ENCODE measurements at regions not wholly inside any gene's neighbourhood (a gene's known extent, or its start where the extent isn't known, plus 50 kb on each side); places are given as distances from the start of the nearest gene placed in this dataset.
"Not testable (repeated sequence)": the region's sequence is repeated elsewhere in the genome, so short reads cannot be mapped to it uniquely, and the experiment has no call there.

DNA sequence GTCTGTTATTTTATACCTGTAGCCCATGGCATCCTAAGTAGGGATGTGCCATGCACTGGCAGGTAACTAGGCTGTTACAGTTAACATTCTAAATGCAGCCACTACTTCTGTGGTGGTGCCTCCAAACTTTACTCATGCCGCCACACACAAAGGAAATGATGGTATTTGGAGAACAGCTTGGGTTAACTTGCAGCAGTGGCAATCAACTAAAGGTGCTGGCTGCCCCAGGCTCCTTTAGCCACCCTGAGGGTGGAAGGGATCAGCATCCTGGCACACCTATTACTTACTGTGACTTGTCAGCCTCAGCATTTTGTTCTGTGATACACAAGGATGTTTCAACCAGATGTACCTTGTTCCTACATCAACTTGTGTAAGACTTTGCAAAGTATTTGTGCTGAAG lies 221.8 kb upstream of the PPP1R3A start:
- H3K36me3 ChIP-seq (ENCODE audit: low read depth), result no peaks in the 10 kb centered on the region
- WGBS, 2 experiments (ENCODE audit: low coverage in 1 of 2, low lambda C conversion rate in 2 of 2, missing lambda C conversion rate in 2 of 2), result 88 to 90% methylated on average over 1 of the region's 1 CpG
- H3K27ac ChIP-seq, result no peak overlapping the region
- no peaks in the 10 kb centered on the region for H3F3A ChIP-seq (ENCODE audit: insufficient read depth)
- H4K20me1 ChIP-seq (ENCODE audit: insufficient read depth), result no peaks in the 10 kb centered on the region
- DNase-seq, result no peak
- H3K79me2 ChIP-seq (ENCODE audit: insufficient read depth), result no peaks in the 10 kb centered on the region
- no peaks in the 10 kb centered on the region for H3K9me2 ChIP-seq (ENCODE audit: insufficient read depth)
- no peak overlapping the region for H3K4me2 ChIP-seq (ENCODE audit: unreplicated experiment)
- no peak overlapping the region for H2AFZ ChIP-seq
- no peak for TF ChIP-seq EZH2 (IDR thresholded peaks at IDR 0.05; ENCODE audit: insufficient read depth, poor library complexity, severe bottlenecking)
- TF ChIP-seq EZH2phosphoT487 (IDR thresholded peaks at IDR 0.05; ENCODE audit: insufficient read depth, low read depth), result no peak
- in situ Hi-C loops (cut with MboI), result no loop called here
- H3K4me1 ChIP-seq (ENCODE audit: insufficient read depth), result no peaks in the 10 kb centered on the region
- no peak overlapping the region for H3K4me3 ChIP-seq
- no peaks in the 10 kb centered on the region for H3K27me3 ChIP-seq (replicated peaks; ENCODE audit: insufficient read depth)
- no peak overlapping the region for H3K9ac ChIP-seq
- H3K9me3 ChIP-seq (ENCODE audit: low read depth), result no peaks in the 10 kb centered on the region

DNA sequence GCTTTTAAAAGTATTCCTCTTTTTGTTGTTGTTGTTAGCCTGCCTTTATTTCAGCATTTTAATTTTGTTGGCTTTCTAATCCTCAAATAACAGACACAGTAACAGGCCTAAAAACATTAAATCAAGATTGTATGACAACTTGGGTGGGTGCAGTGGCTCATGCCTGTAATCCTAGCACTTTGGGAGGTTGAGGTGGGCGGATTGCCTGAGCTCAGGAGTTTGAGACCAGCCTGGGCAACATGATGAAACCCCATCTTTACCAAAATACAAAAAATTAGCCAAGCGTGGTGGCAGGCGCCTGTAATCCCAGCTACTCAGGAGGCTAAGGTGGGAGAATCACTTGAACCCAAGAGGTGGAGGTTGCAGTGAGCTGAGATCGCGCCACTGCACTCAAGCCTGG lies 220.9 kb upstream of the PPP1R3A start:
- H2AFZ ChIP-seq; H3K4me1 ChIP-seq (ENCODE audit: insufficient read depth); H4K20me1 ChIP-seq (ENCODE audit: insufficient read depth); H3K9me3 ChIP-seq (ENCODE audit: low read depth); H3F3A ChIP-seq (ENCODE audit: insufficient read depth); H3K27ac ChIP-seq; H3K4me3 ChIP-seq; H3K4me2 ChIP-seq (ENCODE audit: unreplicated experiment); H3K9ac ChIP-seq; DNase-seq; in situ Hi-C loops (cut with MboI); H3K79me2 ChIP-seq (ENCODE audit: insufficient read depth); H3K27me3 ChIP-seq (replicated peaks; ENCODE audit: insufficient read depth); H3K36me3 ChIP-seq (ENCODE audit: low read depth); H3K9me2 ChIP-seq (ENCODE audit: insufficient read depth): not testable (repeated sequence)
- WGBS, 2 experiments (ENCODE audit: low coverage in 1 of 2, low lambda C conversion rate in 2 of 2, missing lambda C conversion rate in 2 of 2), result 91 to 94% methylated on average over 5 of the region's 5 CpGs

DNA sequence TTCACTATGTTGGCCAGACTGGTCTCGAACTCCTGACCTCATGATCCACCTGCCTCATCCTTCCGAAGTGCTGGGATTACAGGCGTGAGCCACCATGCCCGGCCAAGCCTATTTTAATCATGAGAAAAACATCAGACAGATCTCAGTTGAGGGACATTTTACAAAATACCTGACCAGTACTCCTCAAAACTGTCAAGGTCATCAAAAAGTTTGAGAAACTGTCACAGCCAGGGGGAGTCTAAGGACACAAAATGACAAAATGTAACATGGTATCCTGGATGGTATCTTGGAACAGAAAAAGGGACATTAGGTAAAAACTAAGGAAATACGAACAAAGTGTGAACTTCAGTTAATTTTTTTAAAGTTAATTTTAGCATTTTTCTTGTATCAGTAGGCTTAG lies 219.8 kb upstream of the PPP1R3A start:
- WGBS, 2 experiments (ENCODE audit: low coverage in 1 of 2, low lambda C conversion rate in 2 of 2, missing lambda C conversion rate in 2 of 2), result 91 to 92% methylated on average over 5 of the region's 5 CpGs
- Histone ChIP-seq H3K79me2 (ENCODE audit: insufficient read depth) (no peaks in the 10 kb centered on the region), H3K9me2 (ENCODE audit: insufficient read depth) (no peaks in the 10 kb centered on the region), H3K27me3 (replicated peaks; ENCODE audit: insufficient read depth) (no peaks in the 10 kb centered on the region), H2AFZ (no peak overlapping the region), H3F3A (ENCODE audit: insufficient read depth) (no peaks in the 10 kb centered on the region), H3K4me3 (no peak overlapping the region), H3K4me1 (ENCODE audit: insufficient read depth) (no peaks in the 10 kb centered on the region), H3K27ac (no peak overlapping the region), H3K9me3 (ENCODE audit: low read depth) (no peaks in the 10 kb centered on the region), H3K36me3 (ENCODE audit: low read depth) (no peaks in the 10 kb centered on the region), H3K4me2 (ENCODE audit: unreplicated experiment) (no peak overlapping the region), H3K9ac (no peak overlapping the region), H4K20me1 (ENCODE audit: insufficient read depth) (no peaks in the 10 kb centered on the region)
- DNase-seq, result no peak
- in situ Hi-C loops (cut with MboI), result no loop called here
- no peak for TF ChIP-seq EZH2 (IDR thresholded peaks at IDR 0.05; ENCODE audit: insufficient read depth, poor library complexity, severe bottlenecking)
- no peak for TF ChIP-seq EZH2phosphoT487 (IDR thresholded peaks at IDR 0.05; ENCODE audit: insufficient read depth, low read depth)

DNA sequence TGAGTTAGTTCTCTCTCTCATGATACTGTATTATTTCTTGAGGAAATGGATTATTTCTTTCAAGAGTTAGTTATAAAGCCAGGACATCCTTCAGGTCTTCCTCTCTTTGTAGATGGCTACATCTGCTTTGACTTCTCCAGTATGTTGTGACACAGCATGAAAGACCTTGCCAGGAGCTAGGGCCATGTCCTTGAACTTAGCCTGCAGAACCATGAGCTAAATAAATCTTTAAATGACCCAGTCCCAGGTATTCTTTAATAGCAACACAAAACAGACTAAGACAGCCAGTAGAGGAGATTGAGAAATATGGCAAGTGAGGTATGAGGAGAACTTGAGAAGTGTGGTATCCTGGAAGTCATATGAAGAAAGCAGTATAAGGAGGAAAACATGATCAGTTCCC lies 214.9 kb upstream of the PPP1R3A start:
- H3K27ac ChIP-seq, result no peak overlapping the region
- H4K20me1 ChIP-seq (ENCODE audit: insufficient read depth), result no peaks in the 10 kb centered on the region
- no peak overlapping the region for H3K9ac ChIP-seq
- in situ Hi-C loops (cut with MboI), result no loop called here
- no peak overlapping the region for H3K4me3 ChIP-seq
- TF ChIP-seq EZH2 (IDR thresholded peaks at IDR 0.05; ENCODE audit: insufficient read depth, poor library complexity, severe bottlenecking), result no peak
- no peak for TF ChIP-seq EZH2phosphoT487 (IDR thresholded peaks at IDR 0.05; ENCODE audit: insufficient read depth, low read depth)
- no peaks in the 10 kb centered on the region for H3K27me3 ChIP-seq (replicated peaks; ENCODE audit: insufficient read depth)
- no peaks in the 10 kb centered on the region for H3K9me2 ChIP-seq (ENCODE audit: insufficient read depth)
- no peak overlapping the region for H3K4me2 ChIP-seq (ENCODE audit: unreplicated experiment)
- no peaks in the 10 kb centered on the region for H3K9me3 ChIP-seq (ENCODE audit: low read depth)
- no peaks in the 10 kb centered on the region for H3F3A ChIP-seq (ENCODE audit: insufficient read depth)
- H3K36me3 ChIP-seq (ENCODE audit: low read depth), result no peaks in the 10 kb centered on the region
- no peak for DNase-seq
- no peaks in the 10 kb centered on the region for H3K4me1 ChIP-seq (ENCODE audit: insufficient read depth)
- no peak overlapping the region for H2AFZ ChIP-seq
- no peaks in the 10 kb centered on the region for H3K79me2 ChIP-seq (ENCODE audit: insufficient read depth)

DNA sequence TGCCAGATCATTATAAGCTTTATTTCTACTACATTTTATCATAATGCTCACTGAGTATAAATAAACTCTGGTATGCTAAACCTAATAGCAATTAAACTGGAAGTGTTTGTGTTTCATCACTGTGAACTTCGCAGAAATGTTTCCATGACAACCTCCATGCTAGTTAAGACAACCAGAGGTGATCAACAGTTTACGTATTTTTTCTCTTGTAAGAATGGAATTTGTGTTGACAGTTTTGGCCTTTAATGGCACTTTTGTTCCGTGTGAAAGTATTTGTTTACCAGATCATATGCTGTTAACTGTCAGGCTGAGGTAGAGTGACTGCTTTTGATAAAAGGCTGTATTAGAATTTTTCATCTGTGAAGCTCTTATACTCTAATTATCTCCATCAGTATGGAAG lies 212.1 kb upstream of the PPP1R3A start:
- TF ChIP-seq EZH2phosphoT487 (IDR thresholded peaks at IDR 0.05; ENCODE audit: insufficient read depth, low read depth) (no peak), EZH2 (IDR thresholded peaks at IDR 0.05; ENCODE audit: insufficient read depth, poor library complexity, severe bottlenecking) (no peak)
- Histone ChIP-seq H2AFZ (no peak overlapping the region), H3K9ac (no peak overlapping the region), H3K79me2 (ENCODE audit: insufficient read depth) (no peaks in the 10 kb centered on the region), H3F3A (ENCODE audit: insufficient read depth) (no peaks in the 10 kb centered on the region), H3K36me3 (ENCODE audit: low read depth) (no peaks in the 10 kb centered on the region), H3K27ac (no peak overlapping the region), H4K20me1 (ENCODE audit: insufficient read depth) (no peaks in the 10 kb centered on the region), H3K27me3 (replicated peaks; ENCODE audit: insufficient read depth) (no peaks in the 10 kb centered on the region), H3K9me2 (ENCODE audit: insufficient read depth) (no peaks in the 10 kb centered on the region), H3K9me3 (ENCODE audit: low read depth) (no peaks in the 10 kb centered on the region), H3K4me1 (ENCODE audit: insufficient read depth) (no peaks in the 10 kb centered on the region), H3K4me2 (ENCODE audit: unreplicated experiment) (no peak overlapping the region), H3K4me3 (no peak overlapping the region)
- in situ Hi-C loops (cut with MboI), result no loop called here
- 68 to 75% methylated on average over 3 of the region's 3 CpGs for WGBS, 2 experiments (ENCODE audit: low coverage in 1 of 2, low lambda C conversion rate in 2 of 2, missing lambda C conversion rate in 2 of 2)
- no peak for DNase-seq
